ENCODE measurements at regions not wholly inside any gene's neighbourhood (a gene's known extent, or its start where the extent isn't known, plus 50 kb on each side); places are given as distances from the start of the nearest gene placed in this dataset.

GRCh38 chr5:52378237-52378636 lies 409.5 kb upstream of the ITGA1 start:
- CTCF ChIA-PET = no interaction called here

More at GRCh38 chr5:52378237-52378636, 409.5 kb upstream of the ITGA1 start:
- DNase-seq (ENCODE audit: low read depth, low spot score) (no peak), ATAC-seq (no peak), FAIRE-seq (no peak)
- ChIA-PET POLR2A (no interaction called here), RAD21 (ENCODE audit: unreplicated experiment) (no interaction called here), SMC1A (ENCODE audit: uncharacterized antibody, unreplicated experiment) (interaction anchor here (0.7 to 0.8 kb wide), 2 partner anchors 19 to 46 kb away, joined by 3 read pairs; no protein-coding TSS in a partner anchor)
- H3K27me3 ChIP-seq (replicated peaks in 1 of 2; ENCODE audit: control insufficient read depth in 2 of 2, insufficient read depth in 2 of 2, low read length in 1 of 2) = no peaks in the 10 kb centered on the region
- no peaks in the 10 kb centered on the region for H3K4me1 ChIP-seq (ENCODE audit: control insufficient read depth, insufficient read depth, low read length)
- no TSS peak for BruUV-seq (replicated peaks)
- no peak overlapping the region for H3K4me3 ChIP-seq
- H3K4me2 ChIP-seq (ENCODE audit: control insufficient read depth, insufficient read depth) = no peak overlapping the region
- no peak overlapping the region for H3K27ac ChIP-seq (ENCODE audit: control insufficient read depth, insufficient read depth)
- H4K20me1 ChIP-seq (ENCODE audit: control insufficient read depth, insufficient read depth) = no peaks in the 10 kb centered on the region
- no peaks in the 10 kb centered on the region for H3K36me3 ChIP-seq (ENCODE audit: control insufficient read depth in 2 of 2, insufficient read depth in 2 of 2, low read length in 1 of 2)
- H3K79me2 ChIP-seq (ENCODE audit: control insufficient read depth, insufficient read depth, low read length) = no peaks in the 10 kb centered on the region
- no peaks in the 10 kb centered on the region for H3K9me3 ChIP-seq (replicated peaks; ENCODE audit: control insufficient read depth, insufficient read depth, low read length)
- in situ Hi-C loops (cut with MboI) = no loop called here
- intact Hi-C loops (cut with micrococcal nuclease; ENCODE audit: unreplicated experiment) = no loop called here
- H2AFZ ChIP-seq (ENCODE audit: control insufficient read depth, low read depth, low read length) = no peak overlapping the region
- TF ChIP-seq, protein P1, sequence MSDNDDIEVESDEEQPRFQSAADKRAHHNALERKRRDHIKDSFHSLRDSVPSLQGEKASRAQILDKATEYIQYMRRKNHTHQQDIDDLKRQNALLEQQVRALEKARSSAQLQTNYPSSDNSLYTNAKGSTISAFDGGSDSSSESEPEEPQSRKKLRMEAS (IDR thresholded peaks at IDR 0.05; ENCODE audit: low read depth, low read length) = no peak
- no peak for TF ChIP-seq BHLHE40 (IDR thresholded peaks at IDR 0.05; ENCODE audit: borderline replicate concordance in 1 of 2, low read depth in 2 of 2, low read length in 1 of 2)
- no peak for TF ChIP-seq YY1 (IDR thresholded peaks at IDR 0.05; ENCODE audit: low read depth, low read length)
- TF ChIP-seq, protein P2, sequence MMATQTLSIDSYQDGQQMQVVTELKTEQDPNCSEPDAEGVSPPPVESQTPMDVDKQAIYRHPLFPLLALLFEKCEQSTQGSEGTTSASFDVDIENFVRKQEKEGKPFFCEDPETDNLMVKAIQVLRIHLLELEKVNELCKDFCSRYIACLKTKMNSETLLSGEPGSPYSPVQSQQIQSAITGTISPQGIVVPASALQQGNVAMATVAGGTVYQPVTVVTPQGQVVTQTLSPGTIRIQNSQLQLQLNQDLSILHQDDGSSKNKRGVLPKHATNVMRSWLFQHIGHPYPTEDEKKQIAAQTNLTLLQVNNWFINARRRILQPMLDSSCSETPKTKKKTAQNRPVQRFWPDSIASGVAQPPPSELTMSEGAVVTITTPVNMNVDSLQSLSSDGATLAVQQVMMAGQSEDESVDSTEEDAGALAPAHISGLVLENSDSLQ (IDR thresholded peaks at IDR 0.05) = no peak
- TF ChIP-seq RAD51 (IDR thresholded peaks at IDR 0.05) = no peak
- TF ChIP-seq, protein P3, sequence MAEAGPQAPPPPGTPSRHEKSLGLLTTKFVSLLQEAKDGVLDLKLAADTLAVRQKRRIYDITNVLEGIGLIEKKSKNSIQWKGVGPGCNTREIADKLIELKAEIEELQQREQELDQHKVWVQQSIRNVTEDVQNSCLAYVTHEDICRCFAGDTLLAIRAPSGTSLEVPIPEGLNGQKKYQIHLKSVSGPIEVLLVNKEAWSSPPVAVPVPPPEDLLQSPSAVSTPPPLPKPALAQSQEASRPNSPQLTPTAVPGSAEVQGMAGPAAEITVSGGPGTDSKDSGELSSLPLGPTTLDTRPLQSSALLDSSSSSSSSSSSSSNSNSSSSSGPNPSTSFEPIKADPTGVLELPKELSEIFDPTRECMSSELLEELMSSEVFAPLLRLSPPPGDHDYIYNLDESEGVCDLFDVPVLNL (IDR thresholded peaks at IDR 0.05; ENCODE audit: low read depth, low read length) = no peak
- no peak for TF ChIP-seq GABPA (IDR thresholded peaks at IDR 0.05; ENCODE audit: low read depth)
- TF ChIP-seq NFIC (IDR thresholded peaks at IDR 0.05; ENCODE audit: low read depth, low read length) = no peak
- TF ChIP-seq SPI1 (IDR thresholded peaks at IDR 0.05; ENCODE audit: borderline replicate concordance, insufficient read depth, low read depth, low read length) = no peak
- no peak overlapping the region for H3K9ac ChIP-seq (ENCODE audit: control insufficient read depth, insufficient read depth, low read length)
